ENCODE measurements at regions not wholly inside any gene's neighbourhood (a gene's known extent, or its start where the extent isn't known, plus 50 kb on each side); places are given as distances from the start of the nearest gene placed in this dataset.

DNA sequence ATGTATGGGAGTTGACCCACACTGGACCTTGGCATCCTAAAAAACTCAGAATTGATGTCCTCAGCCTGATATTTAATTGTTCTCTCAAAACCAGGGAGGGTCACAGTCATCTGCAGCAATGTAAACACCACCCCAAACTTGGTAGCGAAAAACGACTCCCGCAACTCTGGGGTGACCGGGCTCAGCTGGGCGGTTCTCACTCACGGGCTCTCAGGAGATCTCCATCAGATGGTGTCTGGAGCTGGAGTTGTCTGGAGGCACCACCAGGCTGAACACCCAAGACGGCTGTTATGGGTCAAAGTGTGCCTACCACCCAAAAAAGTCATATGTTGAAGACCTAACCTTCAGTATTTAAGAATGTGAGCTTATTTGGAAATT is 50.9 kb upstream of the NXT1 start:
- H3K4me3 ChIP-seq (ENCODE audit: low read depth, low read length): no peak overlapping the region
- TF ChIP-seq, protein P1, sequence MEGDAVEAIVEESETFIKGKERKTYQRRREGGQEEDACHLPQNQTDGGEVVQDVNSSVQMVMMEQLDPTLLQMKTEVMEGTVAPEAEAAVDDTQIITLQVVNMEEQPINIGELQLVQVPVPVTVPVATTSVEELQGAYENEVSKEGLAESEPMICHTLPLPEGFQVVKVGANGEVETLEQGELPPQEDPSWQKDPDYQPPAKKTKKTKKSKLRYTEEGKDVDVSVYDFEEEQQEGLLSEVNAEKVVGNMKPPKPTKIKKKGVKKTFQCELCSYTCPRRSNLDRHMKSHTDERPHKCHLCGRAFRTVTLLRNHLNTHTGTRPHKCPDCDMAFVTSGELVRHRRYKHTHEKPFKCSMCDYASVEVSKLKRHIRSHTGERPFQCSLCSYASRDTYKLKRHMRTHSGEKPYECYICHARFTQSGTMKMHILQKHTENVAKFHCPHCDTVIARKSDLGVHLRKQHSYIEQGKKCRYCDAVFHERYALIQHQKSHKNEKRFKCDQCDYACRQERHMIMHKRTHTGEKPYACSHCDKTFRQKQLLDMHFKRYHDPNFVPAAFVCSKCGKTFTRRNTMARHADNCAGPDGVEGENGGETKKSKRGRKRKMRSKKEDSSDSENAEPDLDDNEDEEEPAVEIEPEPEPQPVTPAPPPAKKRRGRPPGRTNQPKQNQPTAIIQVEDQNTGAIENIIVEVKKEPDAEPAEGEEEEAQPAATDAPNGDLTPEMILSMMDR (IDR thresholded peaks at IDR 0.05; ENCODE audit: low read depth, low read length): no peak

DNA sequence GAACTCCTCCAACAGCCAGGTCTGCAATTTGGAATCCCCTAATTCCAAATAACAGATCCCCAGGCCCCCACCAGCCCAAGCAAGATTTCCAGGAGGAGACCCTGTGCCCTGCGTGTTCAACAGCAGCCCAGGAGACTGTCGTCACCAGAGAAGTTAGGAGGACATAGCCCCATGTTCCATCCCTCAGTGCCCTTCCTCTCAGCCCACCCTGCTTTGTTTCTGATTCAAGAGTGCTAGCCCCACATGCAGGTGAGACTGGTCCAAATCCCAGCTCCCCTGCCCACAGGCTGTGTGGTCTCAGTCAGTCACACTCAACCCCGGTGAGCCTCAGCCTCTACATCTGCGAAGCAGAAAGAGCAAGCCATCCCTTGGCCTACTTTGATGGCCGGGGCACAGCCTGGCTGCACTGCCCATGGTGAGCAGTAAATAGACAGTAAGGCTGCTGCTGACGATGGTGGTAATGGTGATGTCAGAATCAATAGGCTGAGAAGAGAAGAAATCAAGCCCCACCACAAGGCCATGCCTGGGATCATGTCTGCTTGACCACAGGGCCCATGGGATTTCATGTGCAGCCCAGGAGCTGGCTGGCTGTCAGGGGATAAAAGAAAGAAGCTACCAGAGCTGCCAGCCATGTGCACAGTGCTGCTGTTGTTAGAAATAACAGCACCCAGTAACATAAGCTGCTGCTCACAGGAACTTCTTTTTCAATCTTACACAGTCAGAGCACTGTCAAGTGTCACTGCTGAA is 51.5 kb upstream of the NXT1 start:
- TF ChIP-seq, protein P1 (IDR thresholded peaks at IDR 0.05; ENCODE audit: low read depth, low read length): no peak
- H3K4me3 ChIP-seq (ENCODE audit: low read depth, low read length): no peak overlapping the region

DNA sequence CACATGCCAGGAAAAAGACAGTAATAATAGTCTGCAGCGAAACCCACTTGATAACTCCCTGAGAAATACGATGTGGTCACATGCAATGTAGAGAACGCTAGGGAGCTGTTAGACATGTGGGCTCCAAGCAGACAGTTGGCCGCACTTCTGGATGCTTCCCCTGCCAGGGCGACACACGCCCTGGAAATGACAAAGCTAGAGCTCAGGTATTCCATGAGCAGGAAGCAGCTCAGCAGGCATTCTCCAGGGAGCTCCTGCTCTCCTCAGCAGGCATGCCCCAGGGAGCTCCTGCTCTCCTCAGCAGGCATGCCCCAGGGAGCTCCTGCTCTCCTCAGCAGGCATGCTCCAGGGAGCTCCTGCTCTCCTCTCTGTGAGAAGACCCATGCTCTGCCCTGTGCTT is 52.4 kb upstream of the NXT1 start:
- TF ChIP-seq, protein P1 (IDR thresholded peaks at IDR 0.05; ENCODE audit: low read depth, low read length): no peak
- H3K4me3 ChIP-seq (ENCODE audit: low read depth, low read length): no peak overlapping the region

DNA sequence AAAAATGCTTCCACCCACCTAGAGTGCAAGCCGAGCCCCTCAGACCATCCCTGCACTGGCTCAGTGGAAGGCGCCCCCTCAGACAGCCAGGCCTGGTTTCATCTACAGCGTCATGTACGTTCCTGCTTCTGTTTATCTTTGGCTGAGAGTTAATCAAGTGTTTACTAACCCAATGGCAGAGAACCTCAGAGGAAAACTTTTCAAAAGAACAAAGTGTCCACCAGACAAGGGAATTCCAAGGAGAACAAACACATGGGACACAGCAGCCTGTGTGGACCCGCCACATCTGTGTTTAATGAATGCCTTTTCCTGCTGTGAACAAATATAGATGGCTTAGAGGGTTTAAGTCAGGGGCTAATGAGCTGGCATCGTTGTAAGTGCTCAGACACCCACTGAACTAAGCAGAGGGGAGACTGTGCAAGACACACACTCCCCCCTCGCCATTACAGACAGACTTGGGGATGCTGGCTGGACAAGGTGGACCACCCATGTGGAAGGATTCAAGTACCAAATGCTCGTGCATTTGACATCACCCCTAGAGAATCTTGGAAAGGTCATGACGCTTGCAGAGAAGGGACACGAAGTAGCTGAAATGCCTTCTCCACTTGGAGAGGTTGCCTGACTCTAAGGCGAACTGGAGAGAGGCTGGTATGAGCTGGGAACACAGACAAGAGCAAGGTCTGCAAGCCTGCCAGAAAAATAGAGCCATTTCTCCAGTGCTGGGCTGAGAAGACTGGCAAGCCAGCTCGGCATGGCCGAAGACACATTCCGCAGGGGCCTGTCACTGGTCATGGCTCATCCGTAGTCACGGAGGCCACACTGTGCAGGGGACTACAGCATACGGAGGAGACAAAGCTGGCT is 53.5 kb upstream of the NXT1 start:
- no peak overlapping the region for H3K4me3 ChIP-seq (ENCODE audit: low read depth, low read length)
- TF ChIP-seq, protein P1 (IDR thresholded peaks at IDR 0.05; ENCODE audit: low read depth, low read length): no peak

DNA sequence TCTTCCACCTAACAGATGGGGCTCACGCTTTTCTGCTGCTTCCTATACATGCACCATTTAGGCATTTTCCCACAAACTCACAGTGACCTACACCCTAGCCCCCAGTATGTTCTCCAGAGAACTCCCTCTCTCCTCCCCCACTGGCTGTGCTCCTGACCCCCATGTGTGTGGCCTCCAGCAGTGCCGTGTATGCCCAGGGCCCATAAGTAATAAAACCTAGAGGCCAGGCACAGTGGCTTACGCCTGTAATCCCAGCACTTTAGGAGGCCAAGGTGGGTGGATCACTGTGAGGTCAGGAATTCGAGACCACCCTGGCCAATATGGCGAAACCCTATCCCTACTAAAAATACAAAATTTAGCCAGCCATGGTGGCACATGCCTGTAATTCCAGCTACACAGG is 54.7 kb upstream of the NXT1 start:
- TF ChIP-seq, protein P1 (IDR thresholded peaks at IDR 0.05; ENCODE audit: low read depth, low read length): no peak
- no peak overlapping the region for H3K4me3 ChIP-seq (ENCODE audit: low read depth, low read length)

DNA sequence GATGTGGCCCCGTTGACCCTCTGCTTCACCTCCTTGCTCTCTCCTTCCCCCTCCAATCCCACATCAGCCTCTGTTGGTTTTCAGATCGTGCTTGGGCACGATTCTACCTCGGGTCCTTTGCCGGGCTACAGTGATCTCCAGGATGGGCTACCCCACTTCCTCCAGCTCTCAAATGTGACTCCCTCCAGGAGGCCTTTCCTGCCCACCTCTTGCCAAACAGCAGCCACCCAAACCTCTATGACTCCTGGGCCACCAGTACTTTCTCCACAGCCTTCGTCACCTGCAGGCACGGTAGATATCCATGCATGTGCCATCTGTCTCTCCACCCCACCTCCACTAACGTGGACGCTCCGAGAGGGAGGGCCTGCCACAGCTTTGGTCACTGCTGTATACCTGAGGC is 55.9 kb upstream of the NXT1 start:
- TF ChIP-seq, protein P1 (IDR thresholded peaks at IDR 0.05; ENCODE audit: low read depth, low read length): no peak
- no peak overlapping the region for H3K4me3 ChIP-seq (ENCODE audit: low read depth, low read length)

DNA sequence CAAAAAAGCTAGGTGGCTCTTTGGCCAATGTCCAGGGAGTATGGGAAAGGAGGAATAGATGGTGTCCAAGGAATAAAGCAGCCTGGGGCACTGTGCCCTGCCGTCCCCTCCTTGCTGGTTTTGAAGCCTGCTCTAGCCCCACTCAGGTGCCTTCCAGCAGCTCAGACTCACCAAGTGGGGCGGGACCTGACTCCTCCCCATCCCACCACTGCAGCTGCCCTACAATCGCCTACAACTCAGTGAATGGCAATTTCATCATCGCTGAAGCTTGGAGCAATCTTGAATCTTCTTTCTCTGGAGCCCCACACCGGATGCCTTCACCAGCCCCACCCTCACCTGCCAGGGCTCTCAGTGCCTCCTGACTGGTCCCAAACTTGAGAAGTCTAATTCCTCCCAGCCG is 56.4 kb upstream of the NXT1 start:
- no peak overlapping the region for H3K4me3 ChIP-seq (ENCODE audit: low read depth, low read length)
- TF ChIP-seq, protein P1 (IDR thresholded peaks at IDR 0.05; ENCODE audit: low read depth, low read length): no peak

All from WI38 (cell line).